ENCODE measurements at regions not wholly inside any gene's neighbourhood (a gene's known extent, or its start where the extent isn't known, plus 50 kb on each side); places are given as distances from the start of the nearest gene placed in this dataset.

- H3K4me3 Mint-ChIP-seq: no peak overlapping the region
- no peaks in the 10 kb centered on the region for H3K27me3 Mint-ChIP-seq
- H3K27ac Mint-ChIP-seq: no peak overlapping the region
- no peaks in the 10 kb centered on the region for H3K36me3 Mint-ChIP-seq (ENCODE audit: low read depth)
- no peaks in the 10 kb centered on the region for H3K9me3 Mint-ChIP-seq
- intact Hi-C loops (cut with micrococcal nuclease): no loop called here
- no peaks in the 10 kb centered on the region for H3K4me1 Mint-ChIP-seq (ENCODE audit: low read depth)
Observed at GRCh38 chr15:62539236-62539635, 374.2 kb upstream of the C2CD4B start.

GRCh38 chr15:62541250-62541649 is 376.2 kb upstream of the C2CD4B start:
- no peak overlapping the region for H3K27ac Mint-ChIP-seq
- no peaks in the 10 kb centered on the region for H3K27me3 Mint-ChIP-seq
- no peaks in the 10 kb centered on the region for H3K4me1 Mint-ChIP-seq (ENCODE audit: low read depth)
- intact Hi-C loops (cut with micrococcal nuclease): no loop called here
- H3K9me3 Mint-ChIP-seq: no peaks in the 10 kb centered on the region
- no peaks in the 10 kb centered on the region for H3K36me3 Mint-ChIP-seq (ENCODE audit: low read depth)
- no peak overlapping the region for H3K4me3 Mint-ChIP-seq

GRCh38 chr15:62541846-62542245 is 376.8 kb upstream of the C2CD4B start:
- no peak overlapping the region for H3K27ac Mint-ChIP-seq

GRCh38 chr15:62544446-62544845 is 379.4 kb upstream of the C2CD4B start:
- no peaks in the 10 kb centered on the region for H3K27me3 Mint-ChIP-seq
- intact Hi-C loops (cut with micrococcal nuclease): no loop called here
- H3K36me3 Mint-ChIP-seq (ENCODE audit: low read depth): no peaks in the 10 kb centered on the region
- H3K4me3 Mint-ChIP-seq: no peak overlapping the region
- H3K4me1 Mint-ChIP-seq (ENCODE audit: low read depth): no peaks in the 10 kb centered on the region
- H3K27ac Mint-ChIP-seq: no peak overlapping the region
- H3K9me3 Mint-ChIP-seq: no peaks in the 10 kb centered on the region

More at GRCh38 chr15:62541846-62542245, 376.8 kb upstream of the C2CD4B start:
- Mint-ChIP-seq H3K4me1 (ENCODE audit: low read depth) (no peaks in the 10 kb centered on the region), H3K27me3 (no peaks in the 10 kb centered on the region), H3K4me3 (no peak overlapping the region), H3K9me3 (no peaks in the 10 kb centered on the region), H3K36me3 (ENCODE audit: low read depth) (no peaks in the 10 kb centered on the region)
- intact Hi-C loops (cut with micrococcal nuclease): no loop called here

- H3K4me3 Mint-ChIP-seq: no peak overlapping the region
- H3K27ac Mint-ChIP-seq: no peak overlapping the region
- no peaks in the 10 kb centered on the region for H3K9me3 Mint-ChIP-seq
- H3K36me3 Mint-ChIP-seq (ENCODE audit: low read depth): no peaks in the 10 kb centered on the region
- intact Hi-C loops (cut with micrococcal nuclease): no loop called here
- H3K4me1 Mint-ChIP-seq (ENCODE audit: low read depth): no peaks in the 10 kb centered on the region
- no peaks in the 10 kb centered on the region for H3K27me3 Mint-ChIP-seq
Observed at GRCh38 chr15:62545467-62546227, 380.6 kb upstream of the C2CD4B start.

- Mint-ChIP-seq H3K4me1 (ENCODE audit: low read depth) (no peaks in the 10 kb centered on the region), H3K4me3 (no peak overlapping the region)
- intact Hi-C loops (cut with micrococcal nuclease): no loop called here
Observed at GRCh38 chr15:62546628-62547027, 381.5 kb upstream of the C2CD4B start.

GRCh38 chr15:62547584-62547983 is 382.5 kb upstream of the C2CD4B start:
- Mint-ChIP-seq H3K27ac (no peak overlapping the region), H3K27me3 (no peaks in the 10 kb centered on the region), H3K4me3 (no peak overlapping the region), H3K36me3 (ENCODE audit: low read depth) (no peaks in the 10 kb centered on the region), H3K9me3 (no peaks in the 10 kb centered on the region), H3K4me1 (ENCODE audit: low read depth) (no peaks in the 10 kb centered on the region)
- intact Hi-C loops (cut with micrococcal nuclease): no loop called here

More at GRCh38 chr15:62546628-62547027, 381.5 kb upstream of the C2CD4B start:
- Mint-ChIP-seq H3K9me3 (no peaks in the 10 kb centered on the region), H3K27me3 (no peaks in the 10 kb centered on the region), H3K36me3 (ENCODE audit: low read depth) (no peaks in the 10 kb centered on the region), H3K27ac (no peak overlapping the region)

- Mint-ChIP-seq H3K9me3 (no peaks in the 10 kb centered on the region), H3K36me3 (ENCODE audit: low read depth) (no peaks in the 10 kb centered on the region), H3K27ac (no peak overlapping the region), H3K4me3 (no peak overlapping the region), H3K4me1 (ENCODE audit: low read depth) (no peaks in the 10 kb centered on the region), H3K27me3 (no peaks in the 10 kb centered on the region)
- intact Hi-C loops (cut with micrococcal nuclease): no loop called here
Observed at GRCh38 chr15:62549345-62549970, 384.4 kb upstream of the C2CD4B start.

GRCh38 chr15:62550106-62550505 is 385.0 kb upstream of the C2CD4B start:
- Mint-ChIP-seq H3K27ac (no peak overlapping the region), H3K27me3 (no peaks in the 10 kb centered on the region), H3K9me3 (no peaks in the 10 kb centered on the region), H3K4me3 (no peak overlapping the region), H3K36me3 (ENCODE audit: low read depth) (no peaks in the 10 kb centered on the region), H3K4me1 (ENCODE audit: low read depth) (no peaks in the 10 kb centered on the region)
- intact Hi-C loops (cut with micrococcal nuclease): no loop called here

- Mint-ChIP-seq H3K27ac (no peak overlapping the region), H3K9me3 (no peaks in the 10 kb centered on the region), H3K4me3 (no peak overlapping the region), H3K36me3 (ENCODE audit: low read depth) (no peaks in the 10 kb centered on the region), H3K27me3 (no peaks in the 10 kb centered on the region), H3K4me1 (ENCODE audit: low read depth) (no peaks in the 10 kb centered on the region)
- intact Hi-C loops (cut with micrococcal nuclease): no loop called here
Observed at GRCh38 chr15:62552444-62552843, 387.4 kb upstream of the C2CD4B start.

- no peaks in the 10 kb centered on the region for H3K9me3 Mint-ChIP-seq
- no peak overlapping the region for H3K27ac Mint-ChIP-seq
- no peaks in the 10 kb centered on the region for H3K4me1 Mint-ChIP-seq (ENCODE audit: low read depth)
- intact Hi-C loops (cut with micrococcal nuclease): no loop called here
- H3K27me3 Mint-ChIP-seq: no peaks in the 10 kb centered on the region
- H3K36me3 Mint-ChIP-seq (ENCODE audit: low read depth): no peaks in the 10 kb centered on the region
- no peak overlapping the region for H3K4me3 Mint-ChIP-seq
Observed at GRCh38 chr15:62553911-62554563, 389.0 kb upstream of the C2CD4B start.

GRCh38 chr15:62558640-62559380 is 393.7 kb upstream of the C2CD4B start:
- no peaks in the 10 kb centered on the region for H3K9me3 Mint-ChIP-seq
- no peak overlapping the region for H3K4me3 Mint-ChIP-seq
- intact Hi-C loops (cut with micrococcal nuclease): no loop called here
- no peaks in the 10 kb centered on the region for H3K4me1 Mint-ChIP-seq (ENCODE audit: low read depth)
- H3K36me3 Mint-ChIP-seq (ENCODE audit: low read depth): no peaks in the 10 kb centered on the region
- no peaks in the 10 kb centered on the region for H3K27me3 Mint-ChIP-seq
- H3K27ac Mint-ChIP-seq: no peak overlapping the region

GRCh38 chr15:62559381-62559733 is 394.3 kb upstream of the C2CD4B start:
- H3K36me3 Mint-ChIP-seq (ENCODE audit: low read depth): no peaks in the 10 kb centered on the region
- no peaks in the 10 kb centered on the region for H3K9me3 Mint-ChIP-seq
- H3K27me3 Mint-ChIP-seq: no peaks in the 10 kb centered on the region
- H3K4me1 Mint-ChIP-seq (ENCODE audit: low read depth): no peaks in the 10 kb centered on the region
- intact Hi-C loops (cut with micrococcal nuclease): no loop called here
- no peak overlapping the region for H3K4me3 Mint-ChIP-seq
- H3K27ac Mint-ChIP-seq: no peak overlapping the region

GRCh38 chr15:62561059-62561519 is 396.0 kb upstream of the C2CD4B start:
- H3K4me1 Mint-ChIP-seq (ENCODE audit: low read depth): no peaks in the 10 kb centered on the region
- intact Hi-C loops (cut with micrococcal nuclease): no loop called here
- H3K9me3 Mint-ChIP-seq: no peaks in the 10 kb centered on the region
- H3K27me3 Mint-ChIP-seq: peaks cover 1% of the 10 kb centered on the region
- no peak overlapping the region for H3K4me3 Mint-ChIP-seq
- H3K36me3 Mint-ChIP-seq (ENCODE audit: low read depth): no peaks in the 10 kb centered on the region
- no peak overlapping the region for H3K27ac Mint-ChIP-seq
